ENCODE measurements at regions not wholly inside any gene's neighbourhood (a gene's known extent, or its start where the extent isn't known, plus 50 kb on each side); places are given as distances from the start of the nearest gene placed in this dataset.

DNA sequence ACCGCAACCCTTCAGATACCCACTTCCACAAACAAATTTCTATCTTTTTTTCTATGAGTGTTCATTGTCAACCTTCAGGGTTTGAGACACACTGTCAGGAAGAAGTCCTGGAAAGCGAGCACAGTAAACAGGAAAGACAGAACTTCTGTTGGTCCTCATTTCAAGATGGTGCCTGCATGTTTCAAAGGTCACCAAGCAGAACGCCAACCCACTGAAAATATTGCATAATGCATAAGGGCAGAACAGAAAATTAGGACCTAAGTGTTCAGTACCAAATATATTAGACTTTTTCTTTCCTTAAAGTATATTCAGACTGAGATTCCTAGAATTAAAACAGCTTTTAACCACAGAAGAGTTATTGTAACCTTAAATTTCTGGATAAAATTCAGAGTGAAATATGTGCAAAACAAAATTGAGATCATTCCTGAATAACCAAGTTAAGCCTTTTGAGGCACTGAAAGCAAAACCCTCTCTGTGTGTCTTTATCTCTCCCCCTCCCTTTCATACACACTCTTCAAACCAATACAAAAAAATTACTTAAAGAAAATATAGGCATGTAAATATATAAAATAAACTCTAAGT lies 387.8 kb upstream of the THBS1 start (continued):
- TF ChIP-seq CREB1 (IDR thresholded peaks at IDR 0.05), result no peak
- TF ChIP-seq POLR2A (IDR thresholded peaks at IDR 0.05; ENCODE audit: control extremely low read depth in 1 of 2, low read depth in 2 of 2, low read length in 2 of 2), result no peak
- TF ChIP-seq, protein P1, sequence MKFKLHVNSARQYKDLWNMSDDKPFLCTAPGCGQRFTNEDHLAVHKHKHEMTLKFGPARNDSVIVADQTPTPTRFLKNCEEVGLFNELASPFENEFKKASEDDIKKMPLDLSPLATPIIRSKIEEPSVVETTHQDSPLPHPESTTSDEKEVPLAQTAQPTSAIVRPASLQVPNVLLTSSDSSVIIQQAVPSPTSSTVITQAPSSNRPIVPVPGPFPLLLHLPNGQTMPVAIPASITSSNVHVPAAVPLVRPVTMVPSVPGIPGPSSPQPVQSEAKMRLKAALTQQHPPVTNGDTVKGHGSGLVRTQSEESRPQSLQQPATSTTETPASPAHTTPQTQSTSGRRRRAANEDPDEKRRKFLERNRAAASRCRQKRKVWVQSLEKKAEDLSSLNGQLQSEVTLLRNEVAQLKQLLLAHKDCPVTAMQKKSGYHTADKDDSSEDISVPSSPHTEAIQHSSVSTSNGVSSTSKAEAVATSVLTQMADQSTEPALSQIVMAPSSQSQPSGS (IDR thresholded peaks at IDR 0.05; ENCODE audit: low read length), result no peak
- no peak for TF ChIP-seq BACH1 (IDR thresholded peaks at IDR 0.05; ENCODE audit: low read length)
- TF ChIP-seq RXRA (IDR thresholded peaks at IDR 0.05; ENCODE audit: insufficient read depth, low read depth, low read length), result no peak
